ENCODE measurements at regions not wholly inside any gene's neighbourhood (a gene's known extent, or its start where the extent isn't known, plus 50 kb on each side); places are given as distances from the start of the nearest gene placed in this dataset.

GRCh38 chr21:28550057-28550825, 442.4 kb downstream of the LTN1 start:
- TF ChIP-seq, protein P1, sequence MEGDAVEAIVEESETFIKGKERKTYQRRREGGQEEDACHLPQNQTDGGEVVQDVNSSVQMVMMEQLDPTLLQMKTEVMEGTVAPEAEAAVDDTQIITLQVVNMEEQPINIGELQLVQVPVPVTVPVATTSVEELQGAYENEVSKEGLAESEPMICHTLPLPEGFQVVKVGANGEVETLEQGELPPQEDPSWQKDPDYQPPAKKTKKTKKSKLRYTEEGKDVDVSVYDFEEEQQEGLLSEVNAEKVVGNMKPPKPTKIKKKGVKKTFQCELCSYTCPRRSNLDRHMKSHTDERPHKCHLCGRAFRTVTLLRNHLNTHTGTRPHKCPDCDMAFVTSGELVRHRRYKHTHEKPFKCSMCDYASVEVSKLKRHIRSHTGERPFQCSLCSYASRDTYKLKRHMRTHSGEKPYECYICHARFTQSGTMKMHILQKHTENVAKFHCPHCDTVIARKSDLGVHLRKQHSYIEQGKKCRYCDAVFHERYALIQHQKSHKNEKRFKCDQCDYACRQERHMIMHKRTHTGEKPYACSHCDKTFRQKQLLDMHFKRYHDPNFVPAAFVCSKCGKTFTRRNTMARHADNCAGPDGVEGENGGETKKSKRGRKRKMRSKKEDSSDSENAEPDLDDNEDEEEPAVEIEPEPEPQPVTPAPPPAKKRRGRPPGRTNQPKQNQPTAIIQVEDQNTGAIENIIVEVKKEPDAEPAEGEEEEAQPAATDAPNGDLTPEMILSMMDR (IDR thresholded peaks at IDR 0.05): no peak
- no peak for TF ChIP-seq POLR2A (IDR thresholded peaks at IDR 0.05)
- no peak for TF ChIP-seq EP300 (IDR thresholded peaks at IDR 0.05)
- no peak for TF ChIP-seq POLR2AphosphoS5 (IDR thresholded peaks at IDR 0.05)
- H3K36me3 ChIP-seq: peaks cover 0 to 9% (median 3%) of the 10 kb centered on the region in 4 donors
- no peaks in the 10 kb centered on the region for H3K4me1 ChIP-seq
- no peaks in the 10 kb centered on the region for H3K9me3 ChIP-seq
- no peak for DNase-seq
- no peaks in the 10 kb centered on the region for H3K27me3 ChIP-seq
- no peak overlapping the region for H3K27ac ChIP-seq
- WGBS, 5 donors: 71 to 93% (median 78%) methylated on average over 2 of the region's 2 CpGs
- intact Hi-C loops (cut with DNase I; ENCODE audit: low total_unique reads): no loop called here
- H3K4me3 ChIP-seq: no peak overlapping the region

DNA sequence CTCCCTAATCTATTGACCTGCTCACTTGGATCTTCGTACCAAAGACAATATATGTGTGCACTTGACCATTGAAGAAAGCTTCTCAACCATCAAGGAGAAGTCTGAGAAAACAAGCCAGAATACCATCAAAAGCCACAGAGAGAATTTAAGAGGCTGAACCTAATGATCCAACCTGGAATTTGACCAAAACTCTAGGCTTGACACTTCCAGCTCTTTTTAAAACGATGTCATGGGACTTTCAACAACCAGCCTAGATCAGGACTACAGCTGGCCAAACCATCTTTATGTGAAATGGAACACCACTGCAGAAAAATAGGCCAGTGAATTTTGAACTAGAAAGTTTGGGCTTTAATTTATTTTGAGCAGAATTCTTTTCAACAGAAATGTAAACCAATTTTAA, 444.4 kb downstream of the LTN1 start:
- no peak for DNase-seq
- Histone ChIP-seq H3K27ac (no peak overlapping the region), H3K4me3 (no peak overlapping the region), H3K9me3 (no peaks in the 10 kb centered on the region), H3K36me3 (no peaks in the 10 kb centered on the region), H3K4me1 (no peaks in the 10 kb centered on the region), H3K27me3 (no peaks in the 10 kb centered on the region)
- intact Hi-C loops (cut with DNase I; ENCODE audit: low total_unique reads): no loop called here
- WGBS, 5 donors: 69 to 81% (median 74%) methylated on average over 2 of the region's 2 CpGs
- TF ChIP-seq POLR2A (IDR thresholded peaks at IDR 0.05) (no peak), EP300 (IDR thresholded peaks at IDR 0.05) (no peak), POLR2AphosphoS5 (IDR thresholded peaks at IDR 0.05) (no peak)
- TF ChIP-seq, protein P1 (IDR thresholded peaks at IDR 0.05): no peak

- no peaks in the 10 kb centered on the region for H3K36me3 ChIP-seq
- no peaks in the 10 kb centered on the region for H3K9me3 ChIP-seq
- H3K27ac ChIP-seq: no peak overlapping the region
- H3K27me3 ChIP-seq: no peaks in the 10 kb centered on the region
- H3K4me3 ChIP-seq: no peak overlapping the region
- WGBS, 5 donors: 48 to 72% (median 57%) methylated on average over 3 of the region's 3 CpGs
- TF ChIP-seq EP300 (IDR thresholded peaks at IDR 0.05): no peak
- TF ChIP-seq POLR2AphosphoS5 (IDR thresholded peaks at IDR 0.05): no peak
- TF ChIP-seq POLR2A (IDR thresholded peaks at IDR 0.05): no peak
- TF ChIP-seq, protein P1 (IDR thresholded peaks at IDR 0.05): no peak
- H3K4me1 ChIP-seq: no peaks in the 10 kb centered on the region
- intact Hi-C loops (cut with DNase I; ENCODE audit: low total_unique reads): no loop called here
- DNase-seq: no peak
Observed at GRCh38 chr21:28547766-28548165, 444.9 kb downstream of the LTN1 start.

GRCh38 chr21:28543975-28544374, 448.7 kb downstream of the LTN1 start:
- no peaks in the 10 kb centered on the region for H3K4me1 ChIP-seq
- no peak overlapping the region for H3K4me3 ChIP-seq
- H3K27me3 ChIP-seq: no peaks in the 10 kb centered on the region
- H3K9me3 ChIP-seq: no peaks in the 10 kb centered on the region
- H3K27ac ChIP-seq: no peak overlapping the region
- TF ChIP-seq POLR2AphosphoS5 (IDR thresholded peaks at IDR 0.05): no peak
- TF ChIP-seq EP300 (IDR thresholded peaks at IDR 0.05): no peak
- no peak for TF ChIP-seq POLR2A (IDR thresholded peaks at IDR 0.05)
- TF ChIP-seq, protein P1 (IDR thresholded peaks at IDR 0.05): no peak
- DNase-seq: no peak
- intact Hi-C loops (cut with DNase I; ENCODE audit: low total_unique reads): no loop called here
- H3K36me3 ChIP-seq: no peaks in the 10 kb centered on the region
- 50 to 71% (median 58%) methylated on average over 1 of the region's 1 CpG for WGBS, 5 donors
